ENCODE measurements at regions not wholly inside any gene's neighbourhood (a gene's known extent, or its start where the extent isn't known, plus 50 kb on each side); places are given as distances from the start of the nearest gene placed in this dataset.

- Histone ChIP-seq H3K4me1 (ENCODE audit: control insufficient read depth, insufficient read depth, low read length) (peaks cover 43% of the 10 kb centered on the region), H3K36me3 (ENCODE audit: control insufficient read depth, insufficient read depth, low read length) (no peaks in the 10 kb centered on the region), H3K27me3 (ENCODE audit: control insufficient read depth, insufficient read depth, low read length) (no peaks in the 10 kb centered on the region), H3K9me3 (ENCODE audit: control insufficient read depth, insufficient read depth, low read depth, low read length) (no peaks in the 10 kb centered on the region), H3K27ac (ENCODE audit: low read length) (peak overlapping the region; percentile 83; the same call in 1 of the 2 replicates), H3K4me3 (ENCODE audit: low read depth in 2 of 2, low read length in 2 of 2) (no peak overlapping the region)
- DNase-seq (ENCODE audit: low read depth, low spot score): no peak
- ChIA-PET POLR2A (no interaction called here), CTCF (interaction anchor here (0.6 to 0.7 kb wide), 3 partner anchors 20 to 1231 kb away, joined by 3 to 9 read pairs (median 5); no protein-coding TSS in a partner anchor)
- in situ Hi-C loops (cut with HindIII; ENCODE audit: low pct_unique_long_range_greater_than_20kb, low sequenced_read_pairs): no loop called here
- BruUV-seq (replicated peaks): no TSS peak
- ATAC-seq: no peak
- intact Hi-C loops (cut with micrococcal nuclease; ENCODE audit: unreplicated experiment): no loop called here
- no peak for TF ChIP-seq CTCF (IDR thresholded peaks at IDR 0.05)
- peak; percentile 76 for TF ChIP-seq TCF7L2 (IDR thresholded peaks at IDR 0.05; ENCODE audit: low read depth, low read length)
- TF ChIP-seq POLR2AphosphoS5 (IDR thresholded peaks at IDR 0.05; ENCODE audit: low read depth, low read length): no peak
- no peak for TF ChIP-seq SIN3A (IDR thresholded peaks at IDR 0.05; ENCODE audit: borderline replicate concordance, insufficient read depth, low read depth, low read length)
- TF ChIP-seq REST (IDR thresholded peaks at IDR 0.05; ENCODE audit: insufficient read depth in 1 of 2, low read depth in 2 of 2, low read length in 1 of 2): no peak
Observed at GRCh38 chr6:21772884-21773575, 179.5 kb downstream of the SOX4 start.

GRCh38 chr6:21773576-21773968, 180.0 kb downstream of the SOX4 start:
- no peaks in the 10 kb centered on the region for H3K27me3 ChIP-seq (ENCODE audit: control insufficient read depth, insufficient read depth, low read length)
- TF ChIP-seq CTCF (IDR thresholded peaks at IDR 0.05): no peak
- TF ChIP-seq REST (IDR thresholded peaks at IDR 0.05; ENCODE audit: insufficient read depth in 1 of 2, low read depth in 2 of 2, low read length in 1 of 2): no peak
- TF ChIP-seq TCF7L2 (IDR thresholded peaks at IDR 0.05; ENCODE audit: low read depth, low read length): no peak
- no peak for TF ChIP-seq POLR2AphosphoS5 (IDR thresholded peaks at IDR 0.05; ENCODE audit: low read depth, low read length)
- TF ChIP-seq SIN3A (IDR thresholded peaks at IDR 0.05; ENCODE audit: borderline replicate concordance, insufficient read depth, low read depth, low read length): no peak
- H3K4me3 ChIP-seq (ENCODE audit: low read depth in 2 of 2, low read length in 2 of 2): no peak overlapping the region
- BruUV-seq (replicated peaks): no TSS peak
- DNase-seq (ENCODE audit: low read depth, low spot score) (no peak), ATAC-seq (no peak)
- H3K36me3 ChIP-seq (ENCODE audit: control insufficient read depth, insufficient read depth, low read length): no peaks in the 10 kb centered on the region
- in situ Hi-C loops (cut with HindIII; ENCODE audit: low pct_unique_long_range_greater_than_20kb, low sequenced_read_pairs) (no loop called here), intact Hi-C loops (cut with micrococcal nuclease; ENCODE audit: unreplicated experiment) (no loop called here)
- no peaks in the 10 kb centered on the region for H3K9me3 ChIP-seq (ENCODE audit: control insufficient read depth, insufficient read depth, low read depth, low read length)
- CTCF ChIA-PET: interaction anchor here (0.6 kb wide), 1 partner anchor 1232 kb away, joined by 5 read pairs; no protein-coding TSS in a partner anchor
- H3K4me1 ChIP-seq (ENCODE audit: control insufficient read depth, insufficient read depth, low read length): peaks cover 42% of the 10 kb centered on the region
- H3K27ac ChIP-seq (ENCODE audit: low read length): peak overlapping the region; percentile 83; the same call in 1 of the 2 replicates
- POLR2A ChIA-PET: no interaction called here
